KMS-11 (cell line): ENCODE measurements at regions not wholly inside any gene's neighbourhood (a gene's known extent, or its start where the extent isn't known, plus 50 kb on each side); places are given as distances from the start of the nearest gene placed in this dataset.

ENCODE experiments used
- H2AFZ ChIP-seq: fragments of 200-600 bp; sonication (generic); 2 replicates; pipeline ENCODE4 v1.6.1; 2016; ENCODE audit warnings: antibody characterized with exemption, mixed run types, low read depth
- H3K27ac ChIP-seq: fragments of 200-600 bp; sonication (generic); 2 replicates; pipeline ENCODE4 v1.6.1; 2016; ENCODE audit warnings: mild to moderate bottlenecking, mixed run types
- H3K27me3 ChIP-seq: fragments of 200-600 bp; sonication (generic); 2 replicates; pipeline ENCODE4 v1.6.1; 2017; ENCODE audit warnings: mild to moderate bottlenecking, low read depth, mixed run types, moderate library complexity; ENCODE audit not compliant: insufficient read depth
- H3K36me3 ChIP-seq: fragments of 200-600 bp; sonication (generic); 2 replicates; pipeline ENCODE4 v1.6.1; 2017; ENCODE audit warnings: mild to moderate bottlenecking, mixed run types; ENCODE audit not compliant: insufficient read depth
- H3K4me1 ChIP-seq: fragments of 200-600 bp; sonication (generic); 2 replicates; pipeline ENCODE4 v1.6.1; 2016; ENCODE audit warnings: mild to moderate bottlenecking, low read depth, mixed run types; ENCODE audit not compliant: poor library complexity, severe bottlenecking
- H3K4me2 ChIP-seq: fragments of 200-600 bp; sonication (generic); 2 replicates; pipeline ENCODE4 v1.7.0; 2016; ENCODE audit warnings: mild to moderate bottlenecking, mixed run types
- H3K4me3 ChIP-seq: fragments of 200-600 bp; sonication (generic); IDR thresholded peaks from 2 replicates; pipeline ENCODE4 v1.6.1; 2017; ENCODE audit warnings: low read depth, low read length, mixed read lengths; ENCODE audit not compliant: insufficient read depth
- H3K79me2 ChIP-seq: fragments of 200-600 bp; sonication (generic); 2 replicates; pipeline ENCODE4 v1.6.1; 2016; ENCODE audit warnings: low read depth, mixed run types; ENCODE audit not compliant: insufficient read depth
- H3K9ac ChIP-seq: fragments of 200-600 bp; sonication (generic); 2 replicates; pipeline ENCODE4 v1.6.1; 2016; ENCODE audit warnings: mild to moderate bottlenecking, mixed run types
- H4K20me1 ChIP-seq: fragments of 200-600 bp; sonication (generic); 2 replicates; pipeline ENCODE4 v1.6.1; 2016; ENCODE audit warnings: mild to moderate bottlenecking, mixed run types; ENCODE audit not compliant: insufficient read depth
- CTCF ChIP-seq: fragments of 200-600 bp; sonication (generic); conservative IDR thresholded peaks from 2 replicates; pipeline ENCODE4 v1.6.1; 2017; ENCODE audit warnings: low read depth, mild to moderate bottlenecking, antibody characterized with exemption, low read length, moderate library complexity, mixed read lengths

- no peaks in the 10 kb centered on the region for H3K27me3 ChIP-seq
- no peak overlapping the region for H3K27ac ChIP-seq
- no peak overlapping the region for H3K9ac ChIP-seq
- TF ChIP-seq CTCF: no peak
- no peaks in the 10 kb centered on the region for H3K4me1 ChIP-seq
- H3K79me2 ChIP-seq: no peaks in the 10 kb centered on the region
- H3K4me3 ChIP-seq: no peak overlapping the region
- H2AFZ ChIP-seq: no peak overlapping the region
- H3K4me2 ChIP-seq: no peak overlapping the region
- no peaks in the 10 kb centered on the region for H3K36me3 ChIP-seq
- no peaks in the 10 kb centered on the region for H4K20me1 ChIP-seq
Observed at GRCh38 chr2:217081799-217082198, 221.9 kb upstream of the TNP1 start.

GRCh38 chr2:217079165-217079564, 219.3 kb upstream of the TNP1 start:
- H3K4me1 ChIP-seq: no peaks in the 10 kb centered on the region
- H3K27me3 ChIP-seq: no peaks in the 10 kb centered on the region
- TF ChIP-seq CTCF: no peak
- H3K4me2 ChIP-seq: no peak overlapping the region
- no peak overlapping the region for H2AFZ ChIP-seq
- no peak overlapping the region for H3K9ac ChIP-seq
- H4K20me1 ChIP-seq: no peaks in the 10 kb centered on the region
- H3K4me3 ChIP-seq: no peak overlapping the region
- H3K36me3 ChIP-seq: no peaks in the 10 kb centered on the region
- no peak overlapping the region for H3K27ac ChIP-seq
- H3K79me2 ChIP-seq: no peaks in the 10 kb centered on the region

GRCh38 chr2:217077831-217078407, 218.1 kb upstream of the TNP1 start:
- Histone ChIP-seq H3K4me1 (no peaks in the 10 kb centered on the region), H3K27me3 (no peaks in the 10 kb centered on the region), H3K27ac (no peak overlapping the region), H3K4me3 (no peak overlapping the region), H3K9ac (no peak overlapping the region), H2AFZ (no peak overlapping the region), H3K36me3 (no peaks in the 10 kb centered on the region), H4K20me1 (no peaks in the 10 kb centered on the region), H3K4me2 (no peak overlapping the region), H3K79me2 (no peaks in the 10 kb centered on the region)
- no peak for TF ChIP-seq CTCF

GRCh38 chr2:217076657-217077232, 216.9 kb upstream of the TNP1 start:
- no peak overlapping the region for H3K9ac ChIP-seq
- H3K4me2 ChIP-seq: no peak overlapping the region
- H3K36me3 ChIP-seq: no peaks in the 10 kb centered on the region
- no peak for TF ChIP-seq CTCF
- no peak overlapping the region for H3K27ac ChIP-seq
- no peak overlapping the region for H3K4me3 ChIP-seq
- no peaks in the 10 kb centered on the region for H4K20me1 ChIP-seq
- H3K4me1 ChIP-seq: no peaks in the 10 kb centered on the region
- H3K79me2 ChIP-seq: no peaks in the 10 kb centered on the region
- no peaks in the 10 kb centered on the region for H3K27me3 ChIP-seq
- H2AFZ ChIP-seq: no peak overlapping the region
